GM11168 (cell line): ENCODE measurements at regions not wholly inside any gene's neighbourhood (a gene's known extent, or its start where the extent isn't known, plus 50 kb on each side); places are given as distances from the start of the nearest gene placed in this dataset.
"Not testable (repeated sequence)": the region's sequence is repeated elsewhere in the genome, so short reads cannot be mapped to it uniquely, and the experiment has no call there.

Experiments used
- in situ Hi-C: fragments of 300-500 bp; cut with MboI; formaldehyde crosslinking; loops from one replicate; pipeline ENCODE4 v1.12.0; 2022; ENCODE audit warnings: low sequenced_read_pairs; ENCODE audit not compliant: unreplicated experiment

- in situ Hi-C loops = no loop called here
These were observed 125.4 kb downstream of the ATXN3L start for GRCh38 chrX:13194291-13195103.

- in situ Hi-C loops = no loop called here
These were observed 129.8 kb downstream of the ATXN3L start for GRCh38 chrX:13190051-13190450.

GRCh38 chrX:13189380-13189779, 130.5 kb downstream of the ATXN3L start:
- in situ Hi-C loops = no loop called here

- in situ Hi-C loops = no loop called here
These were observed 131.0 kb downstream of the ATXN3L start for GRCh38 chrX:13188731-13189309.

- in situ Hi-C loops = not testable (repeated sequence)
These were observed 133.2 kb downstream of the ATXN3L start for GRCh38 chrX:13186643-13187042.

- in situ Hi-C loops = no loop called here
These were observed 136.4 kb upstream of the FAM9C start for GRCh38 chrX:13180807-13181206.

- in situ Hi-C loops = no loop called here
These were observed 135.2 kb upstream of the FAM9C start for GRCh38 chrX:13179586-13179985.

- in situ Hi-C loops = no loop called here
These were observed 134.7 kb upstream of the FAM9C start for GRCh38 chrX:13179100-13179499.

GRCh38 chrX:13177921-13178566, 133.6 kb upstream of the FAM9C start:
- in situ Hi-C loops = no loop called here

GRCh38 chrX:13175056-13175455, 130.6 kb upstream of the FAM9C start:
- in situ Hi-C loops = no loop called here

- in situ Hi-C loops = no loop called here
These were observed 126.6 kb upstream of the FAM9C start for GRCh38 chrX:13170966-13171558.

GRCh38 chrX:13169684-13170083, 125.3 kb upstream of the FAM9C start:
- in situ Hi-C loops = no loop called here

- in situ Hi-C loops = no loop called here
These were observed 123.8 kb upstream of the FAM9C start for GRCh38 chrX:13168269-13168668.

GRCh38 chrX:13167481-13168231, 123.2 kb upstream of the FAM9C start:
- in situ Hi-C loops = no loop called here

GRCh38 chrX:13165266-13166189, 121.1 kb upstream of the FAM9C start:
- in situ Hi-C loops = no loop called here

- in situ Hi-C loops = no loop called here
These were observed 120.2 kb upstream of the FAM9C start for GRCh38 chrX:13164611-13165010.

GRCh38 chrX:13162772-13163410, 118.5 kb upstream of the FAM9C start:
- in situ Hi-C loops = no loop called here

GRCh38 chrX:13159886-13160285, 115.5 kb upstream of the FAM9C start:
- in situ Hi-C loops = no loop called here

- in situ Hi-C loops = no loop called here
These were observed 114.5 kb upstream of the FAM9C start for GRCh38 chrX:13158911-13159310.
